ENCODE measurements at regions not wholly inside any gene's neighbourhood (a gene's known extent, or its start where the extent isn't known, plus 50 kb on each side); places are given as distances from the start of the nearest gene placed in this dataset.

DNA sequence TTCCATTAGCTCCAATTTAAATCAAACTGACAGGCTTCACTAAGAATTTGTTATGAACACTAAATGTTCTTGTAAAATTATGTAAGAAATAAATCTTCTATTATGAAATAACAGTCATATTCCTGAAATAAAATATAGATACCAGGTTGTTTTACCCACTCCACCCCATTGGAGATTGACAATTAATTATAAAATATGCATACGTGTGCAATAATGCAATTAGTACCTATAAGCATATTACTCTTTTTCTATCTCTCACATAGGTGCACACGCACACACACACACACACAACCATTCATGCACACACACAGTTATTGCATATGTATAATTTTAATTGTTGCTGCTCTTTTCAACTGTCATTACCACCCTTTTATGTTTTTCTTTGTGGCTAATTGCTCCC, 395.7 kb downstream of the SLITRK5 start:
- Histone ChIP-seq H3K79me2 (ENCODE audit: control insufficient read depth, insufficient read depth, low read length) (no peaks in the 10 kb centered on the region), H3K9me1 (ENCODE audit: control insufficient read depth, insufficient read depth, low read length) (no peaks in the 10 kb centered on the region), H3K4me3 (no peak overlapping the region), H4K20me1 (replicated peaks; ENCODE audit: control insufficient read depth, insufficient read depth, low read length) (no peaks in the 10 kb centered on the region), H3K36me3 (ENCODE audit: control insufficient read depth, insufficient read depth, low read length) (no peaks in the 10 kb centered on the region), H3K4me1 (replicated peaks in 1 of 2; ENCODE audit: control insufficient read depth in 2 of 2, insufficient read depth in 2 of 2, low read length in 2 of 2) (no peaks in the 10 kb centered on the region), H3K9me3 (replicated peaks; ENCODE audit: control insufficient read depth, insufficient read depth, low read depth, low read length) (no peaks in the 10 kb centered on the region; the same call in 1 of the 2 replicates), H3K27me3 (ENCODE audit: control insufficient read depth in 2 of 2, insufficient read depth in 2 of 2, low read length in 2 of 2) (no peaks in the 10 kb centered on the region), H3K27ac (ENCODE audit: extremely low read depth, low read depth, low read length) (no peak overlapping the region), H3K9ac (ENCODE audit: insufficient read depth in 1 of 2, low read depth in 2 of 2, low read length in 2 of 2) (no peak overlapping the region), H2AFZ (ENCODE audit: low read depth, low read length) (no peak overlapping the region), H3K4me2 (ENCODE audit: insufficient read depth, low read length) (no peak overlapping the region)
- ChIA-PET CTCF (ENCODE audit: low intra/inter-chr PET ratio) (no interaction called here), POLR2A (no interaction called here)
- FAIRE-seq (no peak), DNase-seq (ENCODE audit: extremely low read depth in 1 of 4, low spot score in 3 of 4) (no peak), ATAC-seq (no peak)
- in situ Hi-C loops (cut with MboI) (no loop called here), intact Hi-C loops (cut with micrococcal nuclease) (no loop called here)
- TF ChIP-seq, protein P1, sequence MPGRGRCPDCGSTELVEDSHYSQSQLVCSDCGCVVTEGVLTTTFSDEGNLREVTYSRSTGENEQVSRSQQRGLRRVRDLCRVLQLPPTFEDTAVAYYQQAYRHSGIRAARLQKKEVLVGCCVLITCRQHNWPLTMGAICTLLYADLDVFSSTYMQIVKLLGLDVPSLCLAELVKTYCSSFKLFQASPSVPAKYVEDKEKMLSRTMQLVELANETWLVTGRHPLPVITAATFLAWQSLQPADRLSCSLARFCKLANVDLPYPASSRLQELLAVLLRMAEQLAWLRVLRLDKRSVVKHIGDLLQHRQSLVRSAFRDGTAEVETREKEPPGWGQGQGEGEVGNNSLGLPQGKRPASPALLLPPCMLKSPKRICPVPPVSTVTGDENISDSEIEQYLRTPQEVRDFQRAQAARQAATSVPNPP (IDR thresholded peaks at IDR 0.05; ENCODE audit: borderline replicate concordance, insufficient read depth, insufficient read length), result no peak
- TF ChIP-seq, protein P2, sequence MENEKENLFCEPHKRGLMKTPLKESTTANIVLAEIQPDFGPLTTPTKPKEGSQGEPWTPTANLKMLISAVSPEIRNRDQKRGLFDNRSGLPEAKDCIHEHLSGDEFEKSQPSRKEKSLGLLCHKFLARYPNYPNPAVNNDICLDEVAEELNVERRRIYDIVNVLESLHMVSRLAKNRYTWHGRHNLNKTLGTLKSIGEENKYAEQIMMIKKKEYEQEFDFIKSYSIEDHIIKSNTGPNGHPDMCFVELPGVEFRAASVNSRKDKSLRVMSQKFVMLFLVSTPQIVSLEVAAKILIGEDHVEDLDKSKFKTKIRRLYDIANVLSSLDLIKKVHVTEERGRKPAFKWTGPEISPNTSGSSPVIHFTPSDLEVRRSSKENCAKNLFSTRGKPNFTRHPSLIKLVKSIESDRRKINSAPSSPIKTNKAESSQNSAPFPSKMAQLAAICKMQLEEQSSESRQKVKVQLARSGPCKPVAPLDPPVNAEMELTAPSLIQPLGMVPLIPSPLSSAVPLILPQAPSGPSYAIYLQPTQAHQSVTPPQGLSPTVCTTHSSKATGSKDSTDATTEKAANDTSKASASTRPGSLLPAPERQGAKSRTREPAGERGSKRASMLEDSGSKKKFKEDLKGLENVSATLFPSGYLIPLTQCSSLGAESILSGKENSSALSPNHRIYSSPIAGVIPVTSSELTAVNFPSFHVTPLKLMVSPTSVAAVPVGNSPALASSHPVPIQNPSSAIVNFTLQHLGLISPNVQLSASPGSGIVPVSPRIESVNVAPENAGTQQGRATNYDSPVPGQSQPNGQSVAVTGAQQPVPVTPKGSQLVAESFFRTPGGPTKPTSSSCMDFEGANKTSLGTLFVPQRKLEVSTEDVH (IDR thresholded peaks at IDR 0.05; ENCODE audit: low read depth, partially characterized antibody), result no peak
- TF ChIP-seq ZNF274 (IDR thresholded peaks at IDR 0.05; ENCODE audit: borderline replicate concordance, low read depth, low read length) (no peak), DIDO1 (tag; IDR thresholded peaks at IDR 0.05; ENCODE audit: low read depth) (no peak), MAFK (IDR thresholded peaks at IDR 0.05; ENCODE audit: low read length) (0 out of 2 replicates have a peak, but pooled peaks have one; percentile 9), ERF (CRISPR knock-in tag; IDR thresholded peaks at IDR 0.05) (no peak)
- 0% methylated on average over 2 of the region's 2 CpGs for WGBS (ENCODE audit: insufficient coverage, low coverage, missing lambda C conversion rate)
- no TSS peak for BruUV-seq (replicated peaks)

Data from K562 (cell line).